Fibroblast of lung (primary cell): ENCODE measurements at regions not wholly inside any gene's neighbourhood (a gene's known extent, or its start where the extent isn't known, plus 50 kb on each side); places are given as distances from the start of the nearest gene placed in this dataset.

ENCODE experiments used
- DNase-seq, 2 donors: peaks; one replicate each; pipeline versions ENCODE4 v3.0.0 to v3.0.0-alpha.2; 2010; ENCODE audit warnings: low read depth in 2 of 2
- H2AFZ ChIP-seq: 2 replicates; pipeline ENCODE4 v1.5.1; 2012; ENCODE audit warnings: low read length, control low read depth, inconsistent platforms
- H3K27ac ChIP-seq: 2 replicates; pipeline ENCODE4 v1.5.1; 2011; ENCODE audit warnings: low read length, control low read depth; ENCODE audit not compliant: insufficient read depth
- H3K27me3 ChIP-seq: 2 replicates; pipeline ENCODE4 v1.5.1; 2011; ENCODE audit warnings: mild to moderate bottlenecking, low read length; ENCODE audit not compliant: control insufficient read depth, insufficient read depth
- H3K36me3 ChIP-seq: 2 replicates; pipeline ENCODE4 v1.5.1; 2011; ENCODE audit warnings: low read length; ENCODE audit not compliant: control insufficient read depth, insufficient read depth
- H3K4me1 ChIP-seq: 2 replicates; pipeline ENCODE4 v1.5.1; 2011; ENCODE audit warnings: low read length; ENCODE audit not compliant: control insufficient read depth, insufficient read depth; ENCODE audit errors: extremely low read depth
- H3K4me2 ChIP-seq: 2 replicates; pipeline ENCODE4 v1.5.1; 2011; ENCODE audit warnings: low read length, control low read depth; ENCODE audit not compliant: insufficient read depth; ENCODE audit errors: extremely low read depth
- H3K4me3 ChIP-seq, 4 experiments: fragments of 200-600 bp in 1 of 4; sonication (generic) in 1 of 4; replicated peaks in 1 of 4; 2 replicates each; pipeline ENCODE4 v1.5.1; 2011 to 2016; ENCODE audit warnings: low read length in 4 of 4, low read depth in 3 of 4, mild to moderate bottlenecking in 3 of 4, control low read depth in 2 of 4, inconsistent platforms in 1 of 4, mixed read lengths in 1 of 4; ENCODE audit not compliant: insufficient read depth in 1 of 4; ENCODE audit errors: control extremely low read depth in 1 of 4
- H3K79me2 ChIP-seq: 2 replicates; pipeline ENCODE4 v1.5.1; 2012; ENCODE audit warnings: mild to moderate bottlenecking, low read length, inconsistent platforms; ENCODE audit not compliant: control insufficient read depth, insufficient read depth
- H3K9ac ChIP-seq: 2 replicates; pipeline ENCODE4 v1.5.1; 2011; ENCODE audit warnings: mild to moderate bottlenecking, low read length, control low read depth; ENCODE audit not compliant: insufficient read depth
- H3K9me3 ChIP-seq: 2 replicates; pipeline ENCODE4 v1.5.1; 2012; ENCODE audit warnings: low read depth, low read length; ENCODE audit not compliant: control insufficient read depth, insufficient read depth
- H4K20me1 ChIP-seq: 2 replicates; pipeline ENCODE4 v1.5.1; 2011; ENCODE audit warnings: low read length; ENCODE audit not compliant: control insufficient read depth, insufficient read depth; ENCODE audit errors: extremely low read depth
- CTCF ChIP-seq, 2 donors: IDR thresholded peaks in 1 of 2; conservative IDR thresholded peaks in 1 of 2; 1 replicate in 1 of 2; 2 replicates in 1 of 2; pipeline ENCODE4 v1.5.1; 2011 to 2012; ENCODE audit warnings: low read length in 2 of 2, control low read depth in 1 of 2, inconsistent platforms in 1 of 2, low read depth in 1 of 2, mild to moderate bottlenecking in 1 of 2
- EZH2 ChIP-seq: IDR thresholded peaks from 2 replicates; pipeline ENCODE4 v1.5.1; 2012; ENCODE audit warnings: low read length, control low read depth, mild to moderate bottlenecking; ENCODE audit errors: missing control alignments

DNA sequence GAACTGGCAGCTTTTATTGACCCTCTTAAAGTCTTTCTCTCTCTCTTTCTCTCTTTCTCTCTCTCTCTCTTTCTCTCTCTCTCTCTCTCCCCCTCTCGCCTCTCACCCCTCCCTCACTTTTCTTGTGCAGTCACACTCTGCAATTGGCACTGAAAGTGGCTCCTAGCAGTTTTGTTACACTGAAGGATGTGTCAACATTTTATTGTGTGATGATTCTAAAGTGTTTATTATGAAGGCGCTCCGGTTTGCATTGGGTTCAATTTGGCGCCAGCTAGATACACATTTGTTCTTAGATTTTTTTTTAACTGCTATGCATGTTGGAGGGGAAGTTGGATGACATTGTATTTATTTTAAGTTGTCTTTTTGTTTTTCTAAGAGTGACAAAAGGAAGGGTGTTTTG, 64.0 kb upstream of the CHRM3 start:
- TF ChIP-seq CTCF (conservative IDR thresholded peaks at IDR 0.05 in 1 of 2, IDR thresholded peaks at IDR 0.05 in 1 of 2; ENCODE audit: low read depth in 1 of 2, low read length in 2 of 2): no peak
- TF ChIP-seq EZH2: no peak
- no peaks in the 10 kb centered on the region for H3K79me2 ChIP-seq
- H4K20me1 ChIP-seq: no peaks in the 10 kb centered on the region
- no peak overlapping the region for H3K9ac ChIP-seq
- no peaks in the 10 kb centered on the region for H3K27me3 ChIP-seq
- H3K9me3 ChIP-seq: no peaks in the 10 kb centered on the region
- no peak for DNase-seq
- H3K4me3 ChIP-seq: no peak overlapping the region
- no peaks in the 10 kb centered on the region for H3K4me1 ChIP-seq
- H2AFZ ChIP-seq: no peak overlapping the region
- no peak overlapping the region for H3K27ac ChIP-seq
- no peaks in the 10 kb centered on the region for H3K36me3 ChIP-seq
- no peak overlapping the region for H3K4me2 ChIP-seq

DNA sequence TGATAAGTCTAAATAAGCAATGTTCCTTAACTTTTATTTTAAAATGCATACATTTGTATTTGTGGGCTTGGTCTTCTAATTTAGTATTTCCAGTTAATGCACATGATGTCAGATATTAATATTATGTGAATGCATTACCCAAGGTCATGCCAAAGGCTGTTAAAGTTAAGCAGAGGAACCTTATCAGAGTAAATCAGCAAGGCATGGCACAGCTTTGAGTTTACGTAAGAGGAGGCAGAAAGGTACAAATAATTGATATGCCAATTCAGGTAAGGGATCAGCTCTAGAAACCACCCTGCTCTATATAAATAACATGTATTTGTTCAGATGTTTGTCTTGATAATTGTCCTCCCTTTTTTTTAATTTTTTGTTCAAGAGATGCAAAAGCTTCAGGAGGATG, 64.5 kb upstream of the CHRM3 start:
- no peaks in the 10 kb centered on the region for H3K27me3 ChIP-seq
- H3K4me2 ChIP-seq: no peak overlapping the region
- no peaks in the 10 kb centered on the region for H3K36me3 ChIP-seq
- H3K79me2 ChIP-seq: no peaks in the 10 kb centered on the region
- no peak overlapping the region for H3K9ac ChIP-seq
- H3K27ac ChIP-seq: no peak overlapping the region
- H3K9me3 ChIP-seq: no peaks in the 10 kb centered on the region
- DNase-seq: no peak
- no peak overlapping the region for H3K4me3 ChIP-seq
- no peaks in the 10 kb centered on the region for H4K20me1 ChIP-seq
- TF ChIP-seq EZH2 (no peak), CTCF (conservative IDR thresholded peaks at IDR 0.05 in 1 of 2, IDR thresholded peaks at IDR 0.05 in 1 of 2; ENCODE audit: low read depth in 1 of 2, low read length in 2 of 2) (no peak)
- no peaks in the 10 kb centered on the region for H3K4me1 ChIP-seq
- no peak overlapping the region for H2AFZ ChIP-seq

DNA sequence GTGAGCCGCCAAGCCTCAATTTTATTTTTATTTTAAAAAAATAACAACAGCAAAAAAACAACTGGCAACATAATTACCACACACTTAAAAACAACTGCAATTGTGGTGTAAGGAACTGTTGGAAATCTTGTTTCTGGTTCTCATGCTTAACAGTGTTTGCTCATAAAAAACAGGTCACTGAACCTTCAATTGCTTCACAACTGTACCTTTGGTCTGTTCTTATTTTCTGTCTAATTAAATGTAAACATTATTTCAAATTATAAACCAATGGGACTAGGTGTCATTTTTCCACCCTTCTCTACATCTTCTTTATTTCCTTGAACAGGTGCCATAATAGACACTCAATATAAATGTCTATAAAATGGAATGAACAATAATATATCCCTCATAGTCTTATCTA, 68.4 kb upstream of the CHRM3 start:
- H3K4me2 ChIP-seq: no peak overlapping the region
- TF ChIP-seq EZH2 (no peak), CTCF (conservative IDR thresholded peaks at IDR 0.05 in 1 of 2, IDR thresholded peaks at IDR 0.05 in 1 of 2; ENCODE audit: low read depth in 1 of 2, low read length in 2 of 2) (no peak)

More for the DNA sequence above, 68.4 kb upstream of the CHRM3 start:
- no peaks in the 10 kb centered on the region for H3K79me2 ChIP-seq
- no peaks in the 10 kb centered on the region for H3K9me3 ChIP-seq
- no peak overlapping the region for H3K27ac ChIP-seq
- H3K36me3 ChIP-seq: no peaks in the 10 kb centered on the region
- H2AFZ ChIP-seq: no peak overlapping the region
- no peak overlapping the region for H3K4me3 ChIP-seq
- H3K27me3 ChIP-seq: no peaks in the 10 kb centered on the region
- H3K4me1 ChIP-seq: no peaks in the 10 kb centered on the region
- DNase-seq: no peak
- no peaks in the 10 kb centered on the region for H4K20me1 ChIP-seq
- no peak overlapping the region for H3K9ac ChIP-seq
